NT2/D1 (cell line): ENCODE measurements at regions not wholly inside any gene's neighbourhood (a gene's known extent, or its start where the extent isn't known, plus 50 kb on each side); places are given as distances from the start of the nearest gene placed in this dataset.

Experiments
- SUZ12 ChIP-seq: IDR thresholded peaks from 2 replicates; pipeline ENCODE4 v1.6.1; 2011; ENCODE audit not compliant: insufficient read length, insufficient read depth; ENCODE audit errors: extremely low read depth
- YY1 ChIP-seq: IDR thresholded peaks from 2 replicates; pipeline ENCODE4 v1.6.1; 2011; ENCODE audit not compliant: insufficient read length, insufficient read depth
- ZNF274 ChIP-seq: IDR thresholded peaks from 2 replicates; pipeline ENCODE4 v1.6.1; 2011; ENCODE audit warnings: mild to moderate bottlenecking, low read depth, low read length

GRCh38 chr2:139518321-139518720 is 738.1 kb upstream of the NXPH2 start:
- TF ChIP-seq YY1 (no peak), SUZ12 (no peak), ZNF274 (no peak)
